Pancreas (tissue), 10 donors: ENCODE measurements at regions not wholly inside any gene's neighbourhood (a gene's known extent, or its start where the extent isn't known, plus 50 kb on each side); places are given as distances from the start of the nearest gene placed in this dataset.

Experiments used
- ATAC-seq, 4 donors: fragments of 200-7000 bp; cut with Tn5 transposase; one replicate each; pipeline versions ENCODE4 v1.8.0 to v1.9.1; 2020; ENCODE audit warnings: mild to moderate bottlenecking in 4 of 4, moderate library complexity in 4 of 4
- DNase-seq, 6 donors: peaks; one replicate each; pipeline ENCODE4 v3.0.0-alpha.2; 2020
- FAIRE-seq: peaks from 2 replicates; lab custom pipeline; 2012; peaks lifted over from hg19 to GRCh38; lab: Jason Lieb, UNC
- H3K27ac ChIP-seq, 4 donors: fragments of 200-600 bp; sonication (generic); 1 replicate in 3 of 4; 2 replicates in 1 of 4; pipeline versions ENCODE4 v1.5.0 to v1.8.0; 2020
- H3K27me3 ChIP-seq, 4 donors: fragments of 200-600 bp; one replicate each; pipeline ENCODE4 v1.8.0; 2021
- H3K36me3 ChIP-seq, 3 donors: fragments of 200-600 bp; sonication (generic) in 1 of 3; one replicate each; pipeline versions ENCODE4 v1.5.0 to v1.8.0; 2020 to 2021
- H3K4me1 ChIP-seq, 3 donors: fragments of 200-600 bp; one replicate each; pipeline ENCODE4 v1.8.0; 2021
- H3K4me3 ChIP-seq, 4 donors: fragments of 200-600 bp; sonication (generic) in 2 of 4; one replicate each; pipeline versions ENCODE4 v1.5.0 to v1.8.0; 2020 to 2021
- H3K9me3 ChIP-seq, 4 donors: fragments of 200-600 bp; one replicate each; pipeline ENCODE4 v1.8.0; 2021
- CTCF ChIP-seq, 4 donors: fragments of 200-600 bp; sonication (generic) in 3 of 4; IDR thresholded peaks; one replicate each; pipeline versions ENCODE4 v1.5.0 to v1.8.0; 2021; ENCODE audit warnings: antibody characterized with exemption in 4 of 4
- WGBS, 2 donors: extraction: QIAGEN DNeasy Blood & Tissue Kit; methylation state at CpG; one replicate each; pipeline ENCODE4 v1.1.7; 2013; 5-methylcytosine and 5-hydroxymethylcytosine counted together
- intact Hi-C, 3 donors: fragments of 100-400 bp; cut with DNase I; formaldehyde crosslinking; loops; one replicate each; pipeline versions ENCODE4 v1.11.1 to v1.14.2; 2022
- donor health status: healthy with polysubstance abuse.
- donor health status: DM: no; HTN: no; CAD: no; lungs with moderate emphysema.
- donor health status: DM: no; HTN: no; CAD: no.
- donor health status: control.
- donor health status: control.
- donor health status: Bipolar disorder and iron deficiency.
- donor health status: DM: yes; HTN: yes; CAD: no.
- donor health status: DM: no; HTN: no; CAD: no.
- donor health status: DM: no; HTN: no; CAD: no.
- donor health status: DM: yes; HTN: yes; CAD: no.

GRCh38 chr2:138105358-138105757, 141.1 kb downstream of the HNMT start:
- Histone ChIP-seq H3K9me3 (no peaks in the 10 kb centered on the region), H3K27me3 (no peaks in the 10 kb centered on the region), H3K4me3 (no peak overlapping the region), H3K27ac (no peak overlapping the region), H3K4me1 (no peaks in the 10 kb centered on the region), H3K36me3 (no peaks in the 10 kb centered on the region)
- intact Hi-C loops: no loop called here
- no peak for TF ChIP-seq CTCF (IDR thresholded peaks at IDR 0.05)
- WGBS, 2 donors: 88 to 95% methylated on average over 1 of the region's 1 CpG
- no peak for FAIRE-seq
- no peak for ATAC-seq
- no peak for DNase-seq

- Histone ChIP-seq H3K4me1 (no peaks in the 10 kb centered on the region), H3K27me3 (no peaks in the 10 kb centered on the region), H3K9me3 (no peaks in the 10 kb centered on the region), H3K27ac (no peak overlapping the region), H3K4me3 (no peak overlapping the region), H3K36me3 (no peaks in the 10 kb centered on the region)
- ATAC-seq (no peak), FAIRE-seq (no peak), DNase-seq (no peak)
- 56 to 94% methylated on average over 1 of the region's 1 CpG for WGBS, 2 donors
- intact Hi-C loops: no loop called here
- TF ChIP-seq CTCF (IDR thresholded peaks at IDR 0.05): no peak
These were observed 142.3 kb downstream of the HNMT start for GRCh38 chr2:138106606-138107005.

GRCh38 chr2:138107288-138107687, 143.0 kb downstream of the HNMT start:
- WGBS, 2 donors: 57 to 63% methylated on average over 4 of the region's 4 CpGs
- no peak for ATAC-seq
- Histone ChIP-seq H3K4me3 (no peak overlapping the region), H3K27me3 (no peaks in the 10 kb centered on the region), H3K36me3 (no peaks in the 10 kb centered on the region), H3K9me3 (no peaks in the 10 kb centered on the region), H3K27ac (no peak overlapping the region), H3K4me1 (no peaks in the 10 kb centered on the region)
- FAIRE-seq: no peak
- TF ChIP-seq CTCF (IDR thresholded peaks at IDR 0.05): no peak
- intact Hi-C loops: no loop called here
- DNase-seq: no peak

- no peaks in the 10 kb centered on the region for H3K36me3 ChIP-seq
- H3K27ac ChIP-seq: no peak overlapping the region
- no peaks in the 10 kb centered on the region for H3K4me1 ChIP-seq
- WGBS, 2 donors: 85 to 88% methylated on average over 2 of the region's 2 CpGs
- DNase-seq (no peak), FAIRE-seq (no peak), ATAC-seq (no peak)
- H3K9me3 ChIP-seq: no peaks in the 10 kb centered on the region
- no peak overlapping the region for H3K4me3 ChIP-seq
- no peaks in the 10 kb centered on the region for H3K27me3 ChIP-seq
- TF ChIP-seq CTCF (IDR thresholded peaks at IDR 0.05): no peak
- intact Hi-C loops: no loop called here
These were observed 146.3 kb downstream of the HNMT start for GRCh38 chr2:138110453-138111083.

- intact Hi-C loops: no loop called here
- H3K4me1 ChIP-seq: no peaks in the 10 kb centered on the region
- H3K27me3 ChIP-seq: no peaks in the 10 kb centered on the region
- ATAC-seq (no peak), FAIRE-seq (no peak), DNase-seq (no peak)
- WGBS, 2 donors: 71 to 83% methylated on average over 1 of the region's 1 CpG
- no peaks in the 10 kb centered on the region for H3K36me3 ChIP-seq
- TF ChIP-seq CTCF (IDR thresholded peaks at IDR 0.05): no peak
- H3K27ac ChIP-seq: no peak overlapping the region
- no peaks in the 10 kb centered on the region for H3K9me3 ChIP-seq
- H3K4me3 ChIP-seq: no peak overlapping the region
These were observed 148.3 kb downstream of the HNMT start for GRCh38 chr2:138112536-138112935.
